Endothelial cell of umbilical vein (primary cell): ENCODE measurements at regions not wholly inside any gene's neighbourhood (a gene's known extent, or its start where the extent isn't known, plus 50 kb on each side); places are given as distances from the start of the nearest gene placed in this dataset.

ENCODE experiments used
- CTCF ChIP-seq, 2 donors: IDR thresholded peaks; 1 replicate in 1 of 2; 2 replicates in 1 of 2; pipeline ENCODE4 v1.5.1; 2011; ENCODE audit warnings: low read length in 2 of 2, mild to moderate bottlenecking in 2 of 2, moderate library complexity in 2 of 2, control low read depth in 1 of 2, inconsistent platforms in 1 of 2, low read depth in 1 of 2; ENCODE audit not compliant: insufficient read depth in 1 of 2; ENCODE audit errors: extremely low read depth in 1 of 2
- MAX ChIP-seq: IDR thresholded peaks from 2 replicates; pipeline ENCODE4 v1.6.1; 2011; ENCODE audit not compliant: insufficient read depth, insufficient read length
- POLR2A ChIP-seq: IDR thresholded peaks from 2 replicates; pipeline ENCODE4 v1.6.1; 2012; ENCODE audit warnings: low read depth, mild to moderate bottlenecking, control low read depth, low read length
- POLR2AphosphoS5 ChIP-seq: IDR thresholded peaks from 2 replicates; pipeline ENCODE4 v1.6.1; 2012; ENCODE audit warnings: low read depth, mild to moderate bottlenecking, control low read depth, low read length, moderate library complexity; ENCODE audit not compliant: insufficient read depth

- TF ChIP-seq CTCF (IDR thresholded peaks at IDR 0.05; ENCODE audit: extremely low read depth in 1 of 2, insufficient read depth in 1 of 2, low read depth in 1 of 2, low read length in 2 of 2) (no peak), POLR2AphosphoS5 (no peak), POLR2A (no peak), MAX (no peak)
These were observed 108.0 kb downstream of the NUS1 start for GRCh38 chr6:117783279-117783678.
